HG03064 (cell line): ENCODE measurements at regions not wholly inside any gene's neighbourhood (a gene's known extent, or its start where the extent isn't known, plus 50 kb on each side); places are given as distances from the start of the nearest gene placed in this dataset.
"Not testable (repeated sequence)": the region's sequence is repeated elsewhere in the genome, so short reads cannot be mapped to it uniquely, and the experiment has no call there.

Experiments
- ATAC-seq: cut with Tn5 transposase; IDR thresholded peaks from one replicate; pipeline ENCODE4 v1.9.1; 2021; ENCODE audit warnings: low read depth; ENCODE audit not compliant: unreplicated experiment

DNA sequence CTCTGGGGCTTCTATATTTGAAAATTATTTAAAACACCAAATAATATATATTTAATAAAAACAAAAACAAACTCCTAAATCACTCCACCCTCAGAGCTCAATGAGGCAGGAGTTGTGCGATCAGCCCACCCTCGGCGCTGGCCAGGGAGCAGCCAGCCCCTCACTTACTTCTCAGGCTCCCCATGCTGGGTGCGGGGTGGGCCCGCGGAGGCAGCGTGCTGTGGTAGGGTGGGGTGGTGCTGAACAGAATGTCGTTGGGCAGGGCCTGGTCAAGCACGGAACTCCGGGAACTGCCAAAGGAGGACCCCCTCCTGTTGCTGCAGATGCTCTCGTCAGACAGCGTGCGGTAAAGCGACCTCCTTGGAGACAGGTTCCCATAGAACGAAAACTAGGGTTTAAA lies 204.5 kb downstream of the SIPA1L2 start:
- ATAC-seq, result no peak

DNA sequence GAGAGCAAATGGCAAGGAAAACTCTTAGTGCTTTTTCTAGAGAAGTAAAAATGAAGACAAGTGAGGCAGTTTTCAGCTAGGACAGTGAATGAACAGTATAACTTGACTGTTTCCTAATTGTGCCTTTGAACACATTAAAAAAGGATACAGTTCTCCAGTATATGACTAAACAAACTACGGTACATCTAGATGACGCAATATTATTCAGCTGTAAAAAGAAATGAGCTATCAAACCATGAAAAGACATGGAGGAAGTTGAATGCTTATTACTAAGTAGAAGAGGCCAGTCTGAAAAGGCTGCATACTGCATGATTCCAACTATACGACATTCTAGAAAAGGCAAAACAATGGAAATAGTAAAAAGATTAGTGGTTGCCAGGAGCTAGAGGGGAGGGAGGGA lies 206.3 kb downstream of the SIPA1L2 start:
- ATAC-seq, result no peak

DNA sequence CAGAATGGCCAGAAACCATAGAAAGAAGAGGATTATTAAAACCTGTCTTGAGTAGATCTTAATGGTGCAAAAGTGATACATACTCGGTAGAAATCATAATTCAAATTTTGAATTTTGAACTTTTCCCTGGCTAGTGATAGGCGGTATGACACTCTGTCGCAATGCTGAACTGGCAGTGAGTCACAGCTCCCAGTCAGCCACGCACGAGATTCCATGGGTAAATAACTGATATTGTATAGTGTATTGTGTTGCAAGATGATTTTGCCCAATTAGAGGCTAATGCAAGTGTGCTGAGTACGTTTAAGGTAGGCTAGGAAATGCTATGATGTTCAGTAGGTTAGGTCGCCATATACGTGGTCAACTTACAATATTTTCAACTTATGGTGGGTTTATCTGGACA lies 207.0 kb downstream of the SIPA1L2 start:
- no peak for ATAC-seq

DNA sequence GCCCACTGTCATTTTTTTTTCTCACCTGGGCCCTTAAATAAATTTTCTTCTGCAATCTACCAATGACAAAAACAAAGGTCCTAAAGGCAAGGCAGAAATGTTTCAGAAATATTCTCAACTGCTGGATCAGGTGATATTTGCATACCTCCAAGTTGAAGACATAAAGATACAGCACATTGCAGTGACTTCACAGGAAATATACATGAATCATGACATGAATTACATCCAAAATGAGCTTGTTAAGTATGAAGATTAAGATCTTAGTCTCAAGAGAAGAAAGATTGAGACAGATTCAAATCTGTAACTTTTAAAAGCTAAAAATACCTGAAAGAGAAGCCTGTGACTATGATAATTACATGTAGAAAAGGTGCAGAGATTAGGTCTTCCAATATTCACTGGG lies 207.8 kb downstream of the SIPA1L2 start:
- ATAC-seq, result no peak

DNA sequence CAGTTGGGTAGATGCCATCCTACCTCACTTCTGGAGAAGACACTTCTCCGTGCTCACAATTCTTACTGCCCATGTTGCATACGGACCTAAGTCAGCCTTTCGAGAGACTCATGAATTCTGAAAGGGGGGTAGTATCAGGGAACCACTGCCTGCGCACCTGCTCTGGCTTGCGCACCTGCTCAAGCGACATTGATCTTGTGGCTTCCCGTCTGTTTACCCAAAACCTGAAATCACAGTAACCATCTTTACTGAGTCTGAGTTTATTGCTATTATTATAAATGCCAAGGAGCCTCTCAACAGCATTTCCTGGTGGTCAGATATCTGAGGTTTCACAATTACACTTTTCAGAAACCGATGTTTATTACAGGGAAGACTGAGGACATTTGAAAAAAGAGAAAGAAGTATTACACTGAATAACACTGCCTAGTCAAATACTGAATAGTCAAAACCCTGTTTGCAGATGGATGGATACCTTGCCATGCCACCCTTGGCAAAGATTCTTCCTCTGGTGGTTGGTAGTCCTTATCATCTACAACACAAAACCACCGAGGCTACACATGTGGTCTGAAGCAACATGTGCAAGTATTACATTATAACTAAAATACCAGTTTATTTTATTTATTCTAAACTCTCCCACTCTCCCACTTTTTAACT lies 208.7 kb downstream of the SIPA1L2 start:
- ATAC-seq, result no peak

DNA sequence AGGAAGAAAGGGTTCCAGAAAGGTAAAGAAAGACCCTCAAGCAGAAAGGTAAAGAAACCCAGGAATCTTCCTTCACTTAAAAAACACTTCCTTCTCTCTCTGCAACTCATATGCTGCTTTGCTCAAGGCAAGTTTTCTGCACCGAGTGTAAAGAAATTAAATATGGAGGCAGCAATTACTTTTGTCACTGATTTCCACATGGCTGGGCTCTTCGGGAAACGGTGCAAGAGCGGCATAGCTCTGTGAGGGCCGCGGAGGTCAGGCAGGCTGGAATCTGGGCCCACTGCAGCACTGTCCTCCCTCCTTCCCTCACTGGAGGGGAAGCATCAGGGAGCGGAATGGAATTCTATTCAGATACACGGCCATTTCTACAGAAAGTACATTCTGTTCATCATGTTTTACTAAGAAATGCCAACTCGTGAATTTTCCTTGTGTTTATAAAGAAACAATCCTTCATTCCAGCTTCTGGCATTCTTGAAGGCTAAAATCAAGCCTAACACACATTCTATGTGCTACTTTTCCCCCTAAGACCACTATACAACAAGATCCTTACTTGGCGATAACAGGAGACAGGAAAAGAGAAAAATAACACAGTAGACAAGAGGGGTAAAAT lies 212.2 kb downstream of the SIPA1L2 start:
- ATAC-seq, result no peak

DNA sequence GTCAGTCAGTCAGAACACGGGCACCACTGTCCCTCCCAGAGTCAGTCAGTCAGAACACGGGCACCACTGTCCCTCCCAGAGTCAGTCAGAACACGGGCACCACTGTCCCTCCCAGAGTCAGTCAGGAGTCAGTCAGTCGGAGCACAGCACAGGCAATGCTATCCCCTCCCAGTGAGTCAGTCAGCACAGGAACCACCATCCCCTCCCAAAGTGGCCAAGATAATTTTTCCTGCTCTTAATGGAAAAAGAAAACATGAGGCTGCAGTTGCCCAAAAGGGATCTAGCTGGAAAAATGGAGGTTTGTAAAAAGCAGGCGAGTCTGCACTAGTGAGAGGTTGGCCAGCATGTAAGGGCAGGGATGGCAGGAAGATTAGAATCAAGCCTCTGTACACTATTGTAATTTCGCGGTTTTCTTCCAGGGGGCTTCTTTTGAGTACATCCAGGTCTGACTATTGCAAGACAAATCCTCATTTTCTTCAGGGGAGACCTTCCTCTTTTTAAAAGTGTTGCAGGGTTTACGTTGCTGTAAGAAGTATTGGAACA lies 213.8 kb downstream of the SIPA1L2 start:
- ATAC-seq, result no peak

DNA sequence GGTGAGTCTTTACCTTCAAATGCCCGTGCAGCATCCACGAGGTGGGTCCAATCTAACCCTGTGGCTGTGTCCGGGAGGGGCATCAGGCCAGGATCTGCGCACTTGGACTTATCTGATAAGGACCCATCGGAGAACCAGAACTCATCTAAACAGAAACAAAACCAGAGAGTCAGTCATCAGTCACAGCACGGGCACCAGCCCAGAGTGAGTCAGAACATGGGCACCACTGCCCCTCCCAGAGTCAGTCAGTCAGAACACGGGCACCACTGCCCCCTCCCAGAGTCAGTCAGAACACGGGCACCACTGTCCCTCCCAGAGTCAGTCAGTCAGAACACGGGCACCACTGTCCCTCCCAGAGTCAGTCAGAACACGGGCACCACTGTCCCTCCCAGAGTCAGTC lies 214.5 kb downstream of the SIPA1L2 start:
- not testable (repeated sequence) for ATAC-seq

DNA sequence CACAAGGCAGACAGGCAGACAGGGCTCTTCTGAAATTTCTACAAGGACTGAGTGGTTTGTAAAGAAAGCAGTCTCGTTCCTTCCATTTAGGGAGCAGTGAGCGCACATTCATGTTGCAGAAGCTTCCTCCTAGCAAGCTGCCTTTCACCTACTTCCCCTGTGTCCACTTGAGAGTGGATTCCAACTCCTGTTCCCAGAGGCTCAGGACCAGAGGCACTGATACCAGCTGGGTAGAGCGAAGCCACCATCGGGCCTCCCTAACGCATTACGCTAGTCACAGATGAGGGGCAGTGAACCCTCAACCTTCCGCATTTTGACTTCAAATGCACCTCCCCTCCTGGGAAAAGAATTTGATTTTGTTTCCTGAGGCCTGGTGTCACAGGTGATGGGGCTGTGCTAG lies 215.8 kb downstream of the SIPA1L2 start:
- ATAC-seq, result no peak

DNA sequence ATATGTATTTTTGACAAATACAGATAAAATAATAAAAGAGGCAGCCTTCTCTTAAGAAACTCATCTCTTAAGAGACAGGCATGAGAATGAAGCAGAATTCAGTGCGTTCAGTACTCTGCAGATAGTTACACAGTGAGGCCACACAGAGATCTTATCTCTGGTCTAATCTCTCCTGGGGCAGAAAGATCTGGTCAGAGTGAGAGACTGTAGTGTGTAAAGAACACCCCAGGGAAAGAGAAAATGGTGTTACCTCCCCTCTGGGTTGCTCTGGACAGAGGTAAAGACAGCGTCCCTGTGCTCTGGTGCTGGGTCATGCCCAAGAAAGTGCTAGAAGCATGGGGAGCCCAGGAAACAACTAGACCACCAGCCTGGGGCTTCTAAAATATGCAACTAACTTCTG lies 216.3 kb downstream of the SIPA1L2 start:
- ATAC-seq, result no peak

DNA sequence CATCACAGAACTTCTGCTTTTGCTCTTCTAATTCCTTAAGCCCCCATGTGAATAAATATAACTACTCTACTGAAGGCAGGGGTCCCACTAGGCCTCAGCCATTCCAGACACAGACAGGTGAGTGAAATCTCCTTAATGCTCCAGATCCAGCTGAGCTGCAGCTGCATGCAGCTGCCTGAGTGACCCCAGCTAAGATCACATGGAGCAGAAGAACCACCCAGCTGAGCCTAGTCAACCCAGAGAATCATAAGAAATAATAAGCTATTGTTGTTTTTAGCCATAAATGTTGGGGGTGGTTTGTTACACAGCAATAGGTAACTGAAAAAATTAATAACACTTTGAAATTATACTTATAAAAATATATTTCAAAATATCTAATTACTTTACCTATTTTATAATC lies 220.3 kb downstream of the SIPA1L2 start:
- ATAC-seq, result no peak

DNA sequence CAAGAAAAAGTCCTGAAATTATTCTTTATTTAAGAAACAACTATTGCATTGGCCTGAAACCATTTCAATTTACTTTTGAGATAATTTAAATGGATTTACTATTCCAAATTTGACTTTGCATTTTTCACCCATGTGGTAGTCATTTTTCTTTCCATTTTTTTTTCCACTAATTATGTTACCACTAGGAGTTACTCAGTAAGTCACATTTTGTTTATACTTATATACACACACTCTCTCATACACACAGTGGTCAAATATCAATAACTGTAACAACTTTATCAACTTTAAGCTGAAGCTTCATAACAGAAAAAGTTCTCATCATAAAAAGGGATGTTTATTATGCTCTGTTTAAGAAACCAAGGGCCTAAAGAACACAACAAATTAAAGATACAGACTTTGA lies 222.8 kb downstream of the SIPA1L2 start:
- ATAC-seq, result no peak

DNA sequence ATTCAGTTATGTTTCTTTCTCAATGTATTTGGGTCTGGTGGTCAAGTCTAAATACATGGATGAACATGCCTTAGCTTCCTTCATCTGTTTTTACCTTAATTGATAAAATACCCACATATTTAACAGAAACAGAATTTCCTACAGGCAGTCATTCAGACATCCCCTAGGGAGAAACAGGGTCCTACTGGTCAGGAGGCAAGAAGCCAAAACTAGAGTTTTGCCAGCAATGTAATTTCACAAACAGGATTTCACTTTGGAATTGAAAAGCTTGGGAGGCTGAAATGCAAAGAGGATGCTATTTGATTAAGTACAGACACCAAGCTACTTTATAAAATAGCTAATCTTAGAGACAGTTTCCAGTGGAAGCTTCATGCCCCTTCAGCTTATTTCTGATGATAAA lies 224.2 kb downstream of the SIPA1L2 start:
- no peak for ATAC-seq

DNA sequence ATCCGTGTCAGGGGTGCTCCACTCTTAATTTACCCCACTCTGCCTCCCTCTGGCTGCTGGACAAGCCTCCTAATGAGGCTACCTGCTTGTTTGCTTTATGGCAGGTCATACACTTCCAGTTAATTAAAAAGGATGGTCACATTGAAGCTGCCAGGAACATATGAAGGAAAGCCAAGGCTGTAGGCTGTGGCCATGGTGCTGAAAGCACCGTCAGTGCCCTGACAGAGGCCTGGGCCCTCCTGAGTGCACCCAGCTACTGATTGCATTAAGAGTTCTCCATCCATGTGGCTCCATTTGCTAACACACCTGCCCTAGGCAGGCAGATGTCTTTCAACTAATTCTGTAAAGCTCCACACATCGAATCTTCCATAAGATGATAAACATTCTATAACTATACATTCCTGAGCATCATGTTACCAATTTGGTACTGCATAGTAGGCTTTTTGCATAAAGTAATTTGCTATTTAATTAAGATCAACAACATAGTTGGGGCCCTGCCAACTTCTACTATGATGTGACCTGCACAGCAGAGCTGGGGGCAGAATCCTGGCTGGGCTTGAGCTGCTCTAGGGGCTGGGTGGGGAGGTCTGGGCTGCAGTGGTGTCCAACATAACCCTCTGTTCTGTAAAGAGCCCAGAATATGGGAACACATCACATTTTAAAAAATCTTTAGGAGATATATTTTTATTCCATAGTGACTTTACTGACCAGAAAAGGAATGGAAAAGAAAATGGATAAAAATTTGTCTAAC lies 224.8 kb downstream of the SIPA1L2 start:
- no peak for ATAC-seq

DNA sequence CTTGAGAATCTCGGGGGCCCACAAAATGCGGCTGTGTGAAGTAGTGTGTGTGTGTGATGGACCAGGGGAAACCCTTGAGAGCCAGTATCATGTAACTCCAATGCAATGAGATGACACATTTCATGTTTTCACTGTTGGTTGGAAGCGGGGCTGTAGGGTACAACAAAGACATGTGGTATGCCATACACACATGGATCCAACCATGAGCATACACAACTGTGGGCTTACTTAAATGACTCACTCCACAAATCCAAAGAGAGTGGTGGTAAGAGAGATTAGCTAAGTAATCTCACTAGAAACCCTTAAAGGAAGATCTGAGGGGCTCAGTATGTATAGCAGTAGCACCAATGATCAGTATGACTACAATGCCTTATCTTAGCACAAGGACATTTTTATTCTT lies 225.7 kb downstream of the SIPA1L2 start:
- ATAC-seq, result no peak

DNA sequence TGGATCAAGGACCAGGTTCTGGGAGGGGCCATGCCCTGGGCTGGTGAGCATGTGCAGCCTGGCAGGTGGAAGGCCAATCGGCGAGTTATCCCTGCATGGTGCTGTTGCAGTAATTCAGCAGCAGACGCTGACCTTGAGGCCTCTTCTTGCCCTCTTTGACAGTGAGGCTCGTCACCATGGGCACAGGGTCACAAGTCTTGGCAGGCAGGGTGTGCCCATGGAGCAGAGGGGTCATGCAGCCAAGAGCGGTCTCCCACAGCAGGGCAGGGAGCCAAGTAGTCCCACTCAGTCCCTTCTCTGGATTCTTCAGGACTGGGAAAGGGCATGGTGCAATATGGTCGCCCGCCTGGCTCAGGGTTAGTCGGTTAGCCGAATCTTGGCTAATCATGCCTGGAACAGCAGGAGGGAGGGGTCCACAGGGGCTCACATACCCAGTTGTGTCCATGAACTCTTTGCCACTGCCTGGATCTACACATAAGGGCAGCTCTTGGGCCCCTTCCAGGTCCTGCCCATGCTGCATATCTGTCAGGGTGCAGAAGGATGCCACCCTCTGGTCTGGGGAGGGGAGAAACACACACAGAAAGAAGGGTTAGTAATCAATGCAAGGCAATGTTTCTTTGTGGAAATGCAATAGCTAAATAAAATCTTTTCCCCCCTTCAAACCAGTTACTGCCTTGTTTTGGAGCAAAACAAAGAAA lies 226.8 kb downstream of the SIPA1L2 start:
- ATAC-seq, result no peak

DNA sequence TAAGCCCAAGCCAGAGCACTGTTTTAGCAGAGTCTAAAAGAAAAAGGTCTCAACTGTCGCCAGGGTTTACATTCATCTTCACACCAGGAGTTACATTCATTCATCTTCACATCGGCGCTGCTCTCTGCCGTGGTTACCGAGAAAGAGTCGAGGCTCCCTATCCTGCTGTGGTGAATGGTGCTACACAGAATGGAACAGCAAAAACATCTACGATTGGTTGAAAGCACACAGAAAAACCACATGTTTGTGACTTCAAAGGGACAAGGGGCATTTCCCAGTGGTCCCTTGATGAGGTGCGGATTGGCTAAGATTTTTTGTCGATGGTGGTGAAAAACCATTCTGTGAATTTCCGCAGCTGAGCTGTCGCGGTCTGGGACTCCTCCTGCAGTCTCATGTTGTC lies 231.1 kb downstream of the SIPA1L2 start:
- no peak for ATAC-seq

DNA sequence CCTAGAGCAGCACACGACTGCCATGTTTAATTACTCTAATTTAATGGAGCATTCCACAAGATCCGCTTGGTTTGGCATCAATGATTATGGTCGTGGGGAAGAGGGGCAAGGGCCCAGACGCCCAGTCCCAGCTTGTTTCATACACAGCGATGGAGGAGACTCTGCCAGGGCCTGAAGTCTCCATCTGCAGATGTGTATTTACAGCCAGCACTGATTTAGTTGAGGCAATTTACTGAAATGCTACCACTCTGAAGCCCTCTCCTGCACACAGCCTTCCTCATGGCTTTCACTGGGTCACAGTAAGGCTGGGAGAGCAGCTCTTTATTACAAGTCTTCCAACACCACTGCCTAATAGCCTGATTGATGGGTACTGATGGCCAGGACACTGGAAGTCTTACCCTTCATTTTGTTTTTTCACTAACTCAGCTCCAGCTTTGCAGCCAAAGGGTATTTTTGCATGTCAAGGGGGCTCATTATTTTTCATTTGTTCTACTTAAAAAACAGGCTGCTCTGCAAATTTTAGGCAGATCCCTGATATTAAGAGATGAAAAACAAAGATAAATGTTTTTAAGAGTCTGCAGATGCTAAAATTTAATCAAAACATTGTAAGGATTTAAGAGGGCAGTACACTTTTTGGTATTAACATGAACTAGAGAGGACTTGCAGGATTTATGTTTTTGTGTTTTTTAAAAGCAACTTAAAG lies 236.3 kb downstream of the SIPA1L2 start:
- no peak for ATAC-seq

DNA sequence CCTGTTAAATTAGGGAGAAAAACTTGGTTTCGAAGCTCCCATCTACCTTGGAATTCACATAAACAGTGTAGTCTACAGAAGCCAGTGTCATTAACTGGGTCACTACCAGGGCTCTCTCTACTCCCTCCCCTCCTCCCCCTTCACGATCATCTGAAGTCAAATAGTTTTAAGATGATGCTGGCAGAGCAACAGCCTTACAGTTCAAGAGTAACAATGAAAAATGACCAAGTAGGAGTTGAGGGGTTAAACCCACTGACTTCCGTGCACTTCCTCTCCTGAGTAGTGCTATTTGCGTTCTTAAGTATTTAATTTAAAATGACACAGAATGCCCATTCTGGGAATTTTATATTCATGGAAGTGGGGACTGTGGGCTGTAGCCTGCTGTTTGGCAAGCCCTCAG lies 236.9 kb downstream of the SIPA1L2 start:
- no peak for ATAC-seq

DNA sequence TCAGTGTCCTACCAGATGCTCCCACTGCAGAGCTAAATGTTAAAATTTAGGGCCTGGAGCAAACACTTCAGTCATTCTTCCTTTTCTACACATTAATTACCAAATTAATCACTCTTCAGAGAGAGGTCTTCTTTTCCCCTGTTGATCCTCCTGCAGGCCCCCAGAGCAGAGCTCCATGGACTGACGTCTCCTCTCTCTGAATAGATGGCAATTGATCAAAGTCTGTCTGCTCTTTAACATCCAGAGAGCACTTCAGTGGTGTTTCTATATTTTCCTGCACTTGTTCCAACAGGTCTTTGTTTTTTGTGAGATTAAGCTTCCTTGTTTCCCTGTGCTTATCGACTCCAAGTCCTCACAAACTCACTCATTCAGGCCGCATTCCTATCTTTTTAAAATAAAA lies 239.3 kb downstream of the SIPA1L2 start:
- ATAC-seq, result no peak

DNA sequence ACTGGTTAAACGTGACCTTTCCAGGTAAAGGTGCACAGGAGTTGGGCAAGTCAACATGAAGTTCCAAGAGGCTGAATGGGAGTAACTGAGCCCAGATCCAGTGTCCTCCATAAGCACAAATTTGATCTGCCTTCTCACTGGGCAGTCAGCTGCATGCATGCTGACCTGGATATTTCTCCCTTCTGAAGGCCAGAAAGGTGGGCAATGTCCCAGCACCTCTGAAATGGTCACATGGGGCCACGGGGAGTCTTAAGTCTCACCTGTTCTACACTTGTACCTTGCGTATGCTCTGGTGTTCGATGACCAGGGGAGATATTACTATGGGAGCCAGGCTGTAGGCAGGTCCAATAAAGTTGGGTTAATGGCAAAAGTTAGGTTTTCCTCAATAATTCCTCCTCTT lies 240.2 kb downstream of the SIPA1L2 start:
- ATAC-seq, result no peak
